PC-9 (cell line): ENCODE measurements at regions not wholly inside any gene's neighbourhood (a gene's known extent, or its start where the extent isn't known, plus 50 kb on each side); places are given as distances from the start of the nearest gene placed in this dataset.

ENCODE experiments used
- BruUV-seq: library from RNA; stranded (reverse); fragments of 400-500 nt; replicated peaks from 2 replicates; lab custom pipeline; 2021; lab: Mats Ljungman, UMichigan
- CTCF ChIA-PET: fragments of 300-600 bp; sonication (Branson Sonifier 250); formaldehyde crosslinking; loops from one replicate; lab custom pipeline; 2022; ENCODE audit warnings: antibody characterized with exemption; lab: Charles Lee
- POLR2A ChIA-PET: fragments of 300-600 bp; sonication (Branson Sonifier 250); formaldehyde crosslinking; loops from one replicate; lab custom pipeline; 2022; ENCODE audit warnings: antibody characterized with exemption; ENCODE audit not compliant: unreplicated experiment; lab: Charles Lee
- DNase-seq, 2 experiments: peaks; one replicate each; pipeline versions ENCODE4 v3.0.0 to v3.0.0-alpha.2; 2015 to 2022; ENCODE audit warnings: mixed read lengths in 1 of 2
- H2AFZ ChIP-seq: fragments of 200-600 bp; sonication (generic); 2 replicates; pipeline ENCODE4 v1.8.1; 2017; ENCODE audit warnings: antibody characterized with exemption
- H3F3A ChIP-seq: fragments of 200-600 bp; sonication (generic); 2 replicates; pipeline ENCODE4 v1.8.1; 2017; ENCODE audit warnings: antibody characterized with exemption, mild to moderate bottlenecking, low read depth; ENCODE audit not compliant: insufficient read depth
- H3K27ac ChIP-seq: fragments of 200-600 bp; sonication (generic); 2 replicates; pipeline ENCODE4 v1.6.1; 2016; ENCODE audit warnings: mixed run types
- H3K27me3 ChIP-seq: fragments of 200-600 bp; sonication (generic); 2 replicates; pipeline ENCODE4 v1.6.1; 2016; ENCODE audit warnings: low read depth, mixed run types; ENCODE audit not compliant: insufficient read depth
- H3K36me3 ChIP-seq: fragments of 200-600 bp; sonication (generic); 2 replicates; pipeline ENCODE4 v1.6.1; 2016; ENCODE audit warnings: low read depth, mixed run types
- H3K4me1 ChIP-seq: fragments of 200-600 bp; sonication (generic); replicated peaks from 2 replicates; pipeline ENCODE4 v1.6.1; 2016; ENCODE audit warnings: mixed run types; ENCODE audit not compliant: insufficient read depth
- H3K4me2 ChIP-seq: fragments of 200-600 bp; sonication (generic); 2 replicates; pipeline ENCODE4 v1.6.1; 2017; ENCODE audit warnings: mixed run types
- H3K4me3 ChIP-seq: fragments of 200-600 bp; sonication (generic); 2 replicates; pipeline ENCODE4 v1.6.1; 2016; ENCODE audit warnings: mixed run types
- H3K79me2 ChIP-seq: fragments of 200-600 bp; sonication (generic); 2 replicates; pipeline ENCODE4 v1.6.1; 2017; ENCODE audit warnings: low read depth, mixed run types
- H3K9me2 ChIP-seq: fragments of 200-600 bp; sonication (generic); 2 replicates; pipeline ENCODE4 v1.8.1; 2017; ENCODE audit warnings: mild to moderate bottlenecking; ENCODE audit not compliant: insufficient read depth
- H3K9me3 ChIP-seq: fragments of 200-600 bp; sonication (generic); 2 replicates; pipeline ENCODE4 v1.8.1; 2016; ENCODE audit warnings: low read depth; ENCODE audit not compliant: insufficient read depth
- H4K20me1 ChIP-seq: fragments of 200-600 bp; sonication (generic); 2 replicates; pipeline ENCODE4 v1.8.1; 2017; ENCODE audit not compliant: insufficient read depth
- EZH2 ChIP-seq: fragments of 200-600 bp; sonication (generic); IDR thresholded peaks from 2 replicates; pipeline ENCODE4 v1.8.0; 2017; ENCODE audit warnings: antibody characterized with exemption, low read depth
- intact Hi-C: fragments of 100-400 bp; cut with micrococcal nuclease; formaldehyde crosslinking; loops from one replicate; pipeline ENCODE4 v1.10.0; 2022; ENCODE audit not compliant: unreplicated experiment
- TF ChIP-seq, protein P1 (sequence below): fragments of 200-600 bp; sonication (generic); conservative IDR thresholded peaks from 2 replicates; pipeline ENCODE4 v1.6.1; 2017; ENCODE audit warnings: mixed run types, antibody characterized with exemption, mild to moderate bottlenecking, moderate library complexity

DNA sequence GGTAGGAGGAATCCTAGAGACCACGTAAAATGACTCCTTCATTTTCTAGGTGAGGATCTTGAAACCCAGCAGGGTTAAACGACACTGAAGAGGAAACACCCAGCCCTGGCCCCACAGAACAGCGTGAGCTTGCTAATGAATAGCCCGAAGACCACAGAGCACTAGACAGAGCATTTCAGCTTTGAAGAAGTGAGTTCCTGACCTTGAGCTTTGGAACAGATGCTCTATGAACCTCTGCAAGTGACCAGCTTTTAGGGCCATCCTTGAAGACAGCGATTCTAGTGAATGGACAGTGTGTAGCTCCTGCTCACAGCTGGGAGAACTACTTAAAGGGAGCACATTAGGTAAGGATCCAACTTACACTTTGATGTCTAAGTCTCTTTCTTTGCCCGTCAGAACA, 74.0 kb upstream of the FRMD1 start:
- H3K27me3 ChIP-seq = peaks cover 98% of the 10 kb centered on the region
- TF ChIP-seq, protein P1, sequence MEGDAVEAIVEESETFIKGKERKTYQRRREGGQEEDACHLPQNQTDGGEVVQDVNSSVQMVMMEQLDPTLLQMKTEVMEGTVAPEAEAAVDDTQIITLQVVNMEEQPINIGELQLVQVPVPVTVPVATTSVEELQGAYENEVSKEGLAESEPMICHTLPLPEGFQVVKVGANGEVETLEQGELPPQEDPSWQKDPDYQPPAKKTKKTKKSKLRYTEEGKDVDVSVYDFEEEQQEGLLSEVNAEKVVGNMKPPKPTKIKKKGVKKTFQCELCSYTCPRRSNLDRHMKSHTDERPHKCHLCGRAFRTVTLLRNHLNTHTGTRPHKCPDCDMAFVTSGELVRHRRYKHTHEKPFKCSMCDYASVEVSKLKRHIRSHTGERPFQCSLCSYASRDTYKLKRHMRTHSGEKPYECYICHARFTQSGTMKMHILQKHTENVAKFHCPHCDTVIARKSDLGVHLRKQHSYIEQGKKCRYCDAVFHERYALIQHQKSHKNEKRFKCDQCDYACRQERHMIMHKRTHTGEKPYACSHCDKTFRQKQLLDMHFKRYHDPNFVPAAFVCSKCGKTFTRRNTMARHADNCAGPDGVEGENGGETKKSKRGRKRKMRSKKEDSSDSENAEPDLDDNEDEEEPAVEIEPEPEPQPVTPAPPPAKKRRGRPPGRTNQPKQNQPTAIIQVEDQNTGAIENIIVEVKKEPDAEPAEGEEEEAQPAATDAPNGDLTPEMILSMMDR = no peak
- TF ChIP-seq EZH2 = no peak
- intact Hi-C loops = no loop called here
- no peak for DNase-seq
- no peaks in the 10 kb centered on the region for H3F3A ChIP-seq
- H3K9me2 ChIP-seq = no peaks in the 10 kb centered on the region
- H3K79me2 ChIP-seq = no peaks in the 10 kb centered on the region
- no peaks in the 10 kb centered on the region for H4K20me1 ChIP-seq
- no peak overlapping the region for H3K4me3 ChIP-seq
- no peaks in the 10 kb centered on the region for H3K9me3 ChIP-seq
- no peaks in the 10 kb centered on the region for H3K4me1 ChIP-seq
- H3K36me3 ChIP-seq = no peaks in the 10 kb centered on the region
- CTCF ChIA-PET = no interaction called here
- H2AFZ ChIP-seq = no peak overlapping the region
- H3K4me2 ChIP-seq = no peak overlapping the region
- no peak overlapping the region for H3K27ac ChIP-seq
- BruUV-seq = no TSS peak
- POLR2A ChIA-PET = no interaction called here

DNA sequence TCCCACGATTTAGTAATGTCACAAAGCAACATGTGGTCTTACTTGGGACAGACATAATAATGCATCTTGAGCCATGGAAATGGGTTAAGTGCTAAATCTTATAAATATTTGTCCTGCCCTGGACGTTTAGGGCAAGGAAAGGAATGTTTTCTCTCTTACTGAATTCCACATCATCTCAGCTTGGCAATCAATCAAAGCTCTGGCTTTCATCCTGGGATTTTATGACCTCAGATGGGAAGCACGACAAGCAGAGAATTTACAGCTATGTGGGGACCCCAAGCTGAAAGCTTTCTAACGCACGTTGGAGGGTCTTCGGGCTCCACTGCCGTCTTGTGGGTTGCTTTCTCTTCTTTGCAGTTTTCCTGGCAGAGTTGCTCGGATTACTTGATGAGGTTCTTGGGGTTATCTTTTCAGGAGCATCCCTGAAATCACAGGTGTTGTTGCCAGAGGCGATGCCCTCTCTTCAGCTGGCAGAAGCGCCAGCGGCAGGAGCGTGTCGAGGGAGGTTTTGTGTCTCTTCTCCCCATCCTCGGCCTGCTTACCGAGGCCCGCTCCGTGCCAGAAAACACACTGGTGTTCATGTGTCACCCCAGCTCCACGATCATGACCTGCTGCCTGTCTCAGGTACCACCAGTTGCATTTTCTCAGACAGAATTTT, 73.4 kb upstream of the FRMD1 start:
- no peaks in the 10 kb centered on the region for H3K4me1 ChIP-seq
- H4K20me1 ChIP-seq = no peaks in the 10 kb centered on the region
- ChIA-PET POLR2A (no interaction called here), CTCF (no interaction called here)
- no peaks in the 10 kb centered on the region for H3K9me3 ChIP-seq
- H3F3A ChIP-seq = no peaks in the 10 kb centered on the region
- H3K4me2 ChIP-seq = no peak overlapping the region
- no peaks in the 10 kb centered on the region for H3K79me2 ChIP-seq
- no peak overlapping the region for H2AFZ ChIP-seq
- TF ChIP-seq, protein P1 = no peak
- no peak for TF ChIP-seq EZH2
- no peak for DNase-seq
- no peaks in the 10 kb centered on the region for H3K36me3 ChIP-seq
- H3K27ac ChIP-seq = no peak overlapping the region
- no TSS peak for BruUV-seq
- H3K4me3 ChIP-seq = no peak overlapping the region
- H3K9me2 ChIP-seq = no peaks in the 10 kb centered on the region
- peaks cover 98% of the 10 kb centered on the region for H3K27me3 ChIP-seq
- intact Hi-C loops = no loop called here

DNA sequence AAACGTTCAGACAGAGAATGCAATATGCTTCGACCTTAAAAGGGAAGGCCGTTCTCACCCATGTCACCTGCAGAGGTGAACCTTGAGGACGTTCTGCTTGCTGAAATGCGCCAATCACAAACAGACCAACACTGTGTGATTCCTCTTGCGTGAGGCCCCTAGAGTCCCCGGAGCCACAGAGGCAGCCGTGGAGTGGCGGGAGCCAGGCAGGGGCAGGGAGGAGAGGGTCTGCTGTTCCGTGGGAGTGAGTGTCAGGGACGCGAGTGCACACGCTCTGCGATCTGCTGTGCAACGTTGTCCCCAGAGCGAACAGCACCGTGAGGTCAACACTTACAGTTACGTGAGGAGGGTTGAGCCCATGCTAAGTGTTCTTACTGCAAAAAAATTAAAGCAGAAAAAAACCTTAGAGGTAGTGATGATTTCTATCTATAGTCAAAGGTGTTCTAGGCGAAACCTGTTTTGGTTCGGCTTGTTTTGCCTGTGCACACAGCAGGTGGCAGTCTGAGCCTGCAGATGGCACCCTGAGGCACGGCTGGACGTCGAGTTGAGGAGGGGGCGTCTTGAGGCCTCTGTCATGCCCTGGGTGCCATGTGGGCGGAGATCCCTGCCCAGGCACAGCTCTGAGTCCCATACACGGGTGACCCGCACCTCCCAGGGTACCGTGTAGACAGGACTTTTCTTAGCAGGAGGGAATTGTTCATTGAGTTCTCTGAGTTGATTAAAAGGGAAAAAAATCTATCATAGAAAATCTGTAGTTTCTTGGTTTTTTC, 71.7 kb upstream of the FRMD1 start:
- Histone ChIP-seq H3K4me2 (no peak overlapping the region), H3K9me3 (no peaks in the 10 kb centered on the region), H3K4me1 (no peaks in the 10 kb centered on the region), H3K79me2 (no peaks in the 10 kb centered on the region), H4K20me1 (no peaks in the 10 kb centered on the region), H3K36me3 (no peaks in the 10 kb centered on the region), H3K27me3 (peaks cover 96% of the 10 kb centered on the region), H3F3A (no peaks in the 10 kb centered on the region), H3K9me2 (no peaks in the 10 kb centered on the region), H2AFZ (no peak overlapping the region), H3K4me3 (no peak overlapping the region), H3K27ac (no peak overlapping the region)
- no peak for TF ChIP-seq EZH2
- TF ChIP-seq, protein P1 = no peak
- ChIA-PET POLR2A (no interaction called here), CTCF (no interaction called here)
- intact Hi-C loops = no loop called here
- no TSS peak for BruUV-seq
- DNase-seq = no peak
